NCI-H345 treated with DMSO at 0.1 percent for 48 hours (cell line): ENCODE measurements at regions not wholly inside any gene's neighbourhood (a gene's known extent, or its start where the extent isn't known, plus 50 kb on each side); places are given as distances from the start of the nearest gene placed in this dataset.

Experiments
- DNase-seq: peaks from one replicate; lab custom pipeline; 2025; ENCODE audit not compliant: unreplicated experiment; lab: John Stamatoyannopoulos, UW

DNA sequence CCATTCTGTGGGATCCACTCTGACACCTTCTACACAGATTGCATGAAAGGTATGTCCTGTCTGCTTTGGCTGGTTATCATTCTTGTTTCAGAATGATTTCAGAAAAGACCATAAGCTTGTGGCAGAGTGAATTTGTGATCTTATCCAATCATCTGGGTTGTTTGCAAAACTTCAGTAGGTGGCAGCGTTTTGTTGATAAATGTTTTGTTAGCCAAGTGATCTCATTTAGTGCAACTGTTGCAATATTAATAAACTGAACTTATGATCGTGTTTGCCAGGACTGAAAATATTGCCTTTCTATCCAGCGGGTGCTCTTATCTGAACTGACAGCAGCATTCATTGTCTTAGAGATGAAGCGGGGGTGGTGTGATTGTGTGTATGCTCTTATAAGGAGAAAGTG lies 613.2 kb upstream of the NOX3 start:
- no peak for DNase-seq

DNA sequence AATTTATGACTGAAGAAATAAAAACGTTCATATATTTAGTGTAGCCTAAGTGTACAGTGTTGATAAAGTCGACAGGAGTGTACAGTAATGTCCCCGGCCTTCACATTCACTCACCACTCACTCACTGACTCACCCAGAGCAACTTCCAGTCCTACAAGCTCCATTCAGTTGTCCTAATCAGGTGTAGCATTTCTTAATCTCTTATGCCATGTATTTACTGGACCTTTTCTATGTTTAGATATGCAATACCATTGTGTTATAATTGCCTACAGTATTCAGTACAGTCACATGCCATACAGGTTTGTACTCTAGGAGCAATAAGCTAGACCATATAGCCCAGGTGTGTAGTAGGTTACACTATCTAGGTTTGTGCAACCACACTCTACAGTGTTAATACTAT lies 610.2 kb upstream of the NOX3 start:
- DNase-seq: no peak

DNA sequence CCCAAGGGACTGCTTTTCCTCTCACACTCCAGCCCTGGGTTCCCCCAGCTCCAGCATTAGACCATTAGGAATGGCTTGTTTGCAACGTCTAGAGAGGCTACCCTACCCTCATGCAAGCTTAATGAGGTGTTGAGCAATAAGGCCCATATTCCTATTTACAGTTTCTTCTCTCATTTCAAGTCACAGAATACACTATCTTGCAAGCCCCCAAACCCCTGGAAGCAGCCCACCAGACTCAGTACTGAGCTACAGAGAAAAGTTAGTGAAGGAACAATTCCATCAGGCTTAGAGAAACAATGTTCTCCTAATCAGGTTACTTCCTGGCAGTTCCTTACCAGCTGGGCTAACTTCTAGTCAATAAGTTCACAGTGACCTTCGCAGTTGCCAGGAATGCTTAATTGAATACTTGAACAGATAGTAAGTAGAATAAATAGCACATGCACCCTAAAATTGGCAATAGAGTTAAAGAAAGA lies 606.5 kb upstream of the NOX3 start:
- no peak for DNase-seq

DNA sequence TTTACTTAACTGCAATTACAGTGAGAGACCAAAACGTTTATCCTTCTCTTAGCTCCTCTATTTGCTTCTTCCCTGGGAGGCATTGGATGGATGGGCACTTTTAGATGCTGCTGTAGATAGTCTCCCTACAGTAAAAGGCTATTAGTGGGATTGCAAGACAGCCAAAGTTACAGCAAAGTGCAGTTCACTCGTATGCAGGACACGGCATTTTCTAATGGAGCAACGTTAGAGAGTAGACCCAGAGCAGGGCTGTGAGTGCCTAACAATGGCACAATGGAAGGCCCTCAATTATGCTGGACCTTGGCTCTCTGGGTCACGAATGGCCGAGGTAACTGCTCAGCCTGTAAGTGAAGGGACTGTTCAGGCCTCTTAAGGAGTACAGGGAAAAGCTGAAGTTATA lies 605.8 kb upstream of the NOX3 start:
- DNase-seq: no peak

GRCh38 chr6:156060013-156060412 lies 604.4 kb upstream of the NOX3 start:
- DNase-seq: no peak

- no peak for DNase-seq
Measured at GRCh38 chr6:156058356-156058755, 602.7 kb upstream of the NOX3 start.

DNA sequence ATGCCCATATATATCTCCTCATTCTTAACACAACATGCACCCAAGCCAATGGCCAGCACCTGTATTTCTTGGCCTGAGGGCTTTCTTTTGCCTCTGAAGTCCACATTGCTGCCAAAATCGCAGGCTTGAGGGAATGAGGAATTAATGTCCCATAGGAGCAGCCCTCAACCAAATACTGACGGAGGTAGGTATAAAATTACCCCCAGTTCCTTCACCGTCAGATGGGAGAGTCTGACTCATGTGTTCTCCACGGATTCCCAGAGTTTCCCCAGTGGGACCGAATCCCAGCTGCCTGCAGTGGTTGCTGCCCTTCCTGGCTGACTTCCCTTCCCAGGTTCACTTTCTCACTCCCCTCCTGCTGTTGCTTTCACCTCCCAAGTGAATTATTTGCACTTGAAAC lies 602.2 kb upstream of the NOX3 start:
- DNase-seq: no peak

DNA sequence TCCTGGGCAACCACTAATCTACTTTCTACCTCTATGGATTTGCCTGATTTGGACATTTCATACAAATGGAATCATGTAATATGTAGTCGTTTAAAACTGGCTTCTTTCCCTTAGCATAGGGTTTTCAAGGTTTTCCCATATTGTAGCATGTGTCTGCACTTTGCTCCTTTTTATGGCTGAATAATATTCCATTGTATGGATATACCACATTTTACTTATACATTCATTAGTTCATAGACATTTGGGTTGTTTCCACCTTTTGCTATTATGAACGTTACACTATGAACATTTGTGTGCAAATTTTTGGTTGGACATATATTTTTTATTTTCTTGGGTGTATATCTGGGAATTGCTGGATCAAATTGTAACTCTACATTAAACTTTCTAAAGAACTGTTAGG lies 600.4 kb upstream of the NOX3 start:
- DNase-seq: no peak

- no peak for DNase-seq
Measured at GRCh38 chr6:156053626-156054025, 598.0 kb upstream of the NOX3 start.

DNA sequence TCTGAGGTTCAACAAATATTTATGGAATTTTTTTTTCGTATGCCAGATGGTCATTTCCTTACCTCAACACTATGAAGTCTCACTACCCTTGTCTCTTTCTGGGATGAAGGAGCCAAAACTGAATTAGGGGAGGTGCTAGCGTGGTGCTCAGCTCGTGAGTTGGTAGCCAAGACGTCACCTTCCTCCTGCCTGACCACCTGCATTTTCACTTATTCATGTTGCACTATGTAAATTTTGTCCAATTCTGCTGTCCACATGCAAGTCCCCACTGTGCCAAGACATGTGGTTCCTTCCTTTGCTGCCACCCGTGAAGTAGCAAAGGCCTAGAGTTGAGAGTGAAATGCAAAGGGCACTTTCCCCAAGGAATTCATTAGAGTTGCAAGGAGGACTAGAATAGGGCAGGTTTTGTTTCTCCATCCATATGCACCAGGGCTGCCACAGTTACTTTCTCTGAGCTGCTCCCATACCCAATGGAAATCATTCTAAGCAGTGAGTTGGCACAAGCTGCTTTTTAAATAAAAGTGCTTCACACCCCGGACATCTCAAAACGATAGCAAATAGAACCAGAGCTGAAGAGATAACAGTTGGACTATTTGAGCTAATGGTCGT lies 591.3 kb upstream of the NOX3 start:
- DNase-seq: no peak

GRCh38 chr6:156046268-156046665 lies 590.6 kb upstream of the NOX3 start:
- no peak for DNase-seq

DNA sequence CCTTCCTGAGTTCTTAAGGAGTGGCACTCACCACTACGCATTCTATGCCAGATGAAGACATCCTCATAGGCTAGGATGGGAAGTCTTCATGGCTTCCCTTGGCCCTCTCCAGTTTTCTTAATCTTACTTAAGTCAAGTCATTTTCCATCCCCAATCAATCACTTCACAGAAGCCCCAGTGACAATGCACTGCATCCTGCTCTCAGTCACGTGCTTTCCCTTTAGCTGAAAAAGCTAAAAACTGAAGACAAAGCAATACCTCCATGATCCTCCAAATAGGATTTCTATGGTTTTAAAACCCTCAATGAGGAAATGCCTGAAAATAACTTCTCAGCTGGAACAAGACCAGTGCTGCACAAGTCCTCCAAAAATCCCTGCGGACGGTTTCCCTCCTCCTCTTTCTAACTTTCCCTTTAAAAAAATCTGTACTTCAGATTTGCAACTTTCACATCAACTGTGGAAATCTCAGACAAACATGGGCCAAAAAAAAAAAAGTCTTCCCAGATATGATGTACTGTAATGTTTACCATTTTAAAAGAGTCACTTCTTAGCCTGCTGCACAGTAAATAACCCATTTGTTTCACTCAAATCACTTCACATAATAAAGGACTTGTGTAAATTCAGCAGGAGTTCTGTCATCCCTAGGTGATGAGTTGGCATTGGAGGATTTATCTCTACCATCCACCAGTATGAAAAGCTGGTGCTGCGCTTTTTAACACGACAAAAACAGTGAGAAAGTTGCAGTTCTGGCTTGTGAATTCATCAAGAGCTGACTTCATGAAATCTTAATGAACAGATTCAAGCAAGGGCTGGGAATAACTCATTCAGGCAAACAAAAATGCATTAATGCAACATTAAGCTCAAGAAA lies 590.0 kb upstream of the NOX3 start:
- DNase-seq: no peak

GRCh38 chr6:156033598-156033997 lies 578.0 kb upstream of the NOX3 start:
- DNase-seq: no peak

DNA sequence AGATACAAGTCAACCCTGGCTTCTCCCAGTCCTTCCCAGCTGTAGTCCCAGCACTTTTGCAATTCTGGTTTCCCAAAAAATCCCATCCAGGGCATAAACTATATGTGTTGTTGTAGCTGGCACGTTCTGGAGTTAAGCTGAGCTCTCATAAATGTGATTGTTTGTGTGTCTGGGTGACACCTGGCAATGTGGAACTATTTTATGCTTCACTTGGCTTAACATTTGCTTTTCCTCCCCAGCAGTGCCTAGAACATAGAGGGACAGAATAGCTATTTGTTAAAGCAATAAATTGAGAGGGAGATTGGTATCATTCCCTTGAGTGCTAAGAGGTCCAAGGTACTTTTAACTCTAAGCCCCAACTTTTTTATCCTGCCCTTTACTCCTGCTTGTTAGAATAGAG lies 575.9 kb upstream of the NOX3 start:
- no peak for DNase-seq

DNA sequence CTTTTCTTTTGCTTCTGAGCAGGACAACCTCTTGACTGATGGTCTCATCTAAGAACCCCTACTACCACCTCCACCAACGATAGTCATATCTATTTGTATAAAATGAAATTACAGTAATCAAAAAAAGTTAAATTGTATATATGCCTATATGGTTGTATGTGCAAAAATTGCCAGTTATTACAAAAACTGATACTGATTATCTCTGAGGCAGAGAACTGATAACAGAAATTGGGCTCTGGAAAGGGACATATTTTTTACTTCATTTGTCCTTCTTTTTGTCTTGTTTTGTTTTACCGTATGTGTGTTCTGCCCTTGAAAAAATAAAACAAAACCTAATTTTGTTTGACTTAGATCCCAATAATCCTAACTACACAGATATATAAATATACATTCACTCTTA lies 574.4 kb upstream of the NOX3 start:
- no peak for DNase-seq

- no peak for DNase-seq
Measured at GRCh38 chr6:156029286-156029985, 573.8 kb upstream of the NOX3 start.

DNA sequence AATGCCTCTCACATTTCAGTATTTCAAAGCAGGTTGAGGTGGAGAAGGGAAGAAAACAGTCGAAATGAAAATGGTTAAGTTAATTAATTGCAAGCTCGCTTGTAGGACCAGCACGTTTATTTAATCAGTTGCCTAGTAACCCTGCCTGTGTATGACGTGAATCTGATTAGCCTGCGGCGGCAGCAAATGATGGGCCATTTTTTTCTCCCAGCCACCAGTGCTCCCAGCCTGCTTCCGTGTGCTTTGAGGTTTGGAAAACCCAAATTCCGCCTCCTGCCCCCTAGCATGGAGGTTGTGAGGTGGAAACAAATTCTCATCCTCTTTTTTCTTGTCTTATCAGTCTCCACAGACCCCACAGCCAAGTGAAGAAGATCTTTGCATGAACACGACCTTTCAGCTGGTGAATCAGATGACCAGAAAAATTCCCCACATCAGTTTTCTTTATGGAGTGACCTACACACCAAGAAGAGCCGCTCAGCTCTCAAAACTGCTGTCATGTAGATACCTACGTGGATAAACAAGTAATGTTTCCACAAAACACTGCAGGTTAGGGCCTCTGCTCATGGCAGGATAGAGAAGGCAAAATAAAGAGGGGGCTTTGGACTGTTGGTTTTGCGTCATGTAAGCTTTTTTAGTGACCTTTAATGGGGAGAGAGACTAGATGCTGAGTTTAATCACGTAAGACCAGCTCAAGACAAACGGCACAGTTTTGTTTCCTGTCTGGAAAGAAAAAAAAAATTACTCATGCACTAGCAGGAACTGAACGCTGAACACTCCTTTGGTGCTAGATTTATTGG lies 572.9 kb upstream of the NOX3 start:
- no peak for DNase-seq

DNA sequence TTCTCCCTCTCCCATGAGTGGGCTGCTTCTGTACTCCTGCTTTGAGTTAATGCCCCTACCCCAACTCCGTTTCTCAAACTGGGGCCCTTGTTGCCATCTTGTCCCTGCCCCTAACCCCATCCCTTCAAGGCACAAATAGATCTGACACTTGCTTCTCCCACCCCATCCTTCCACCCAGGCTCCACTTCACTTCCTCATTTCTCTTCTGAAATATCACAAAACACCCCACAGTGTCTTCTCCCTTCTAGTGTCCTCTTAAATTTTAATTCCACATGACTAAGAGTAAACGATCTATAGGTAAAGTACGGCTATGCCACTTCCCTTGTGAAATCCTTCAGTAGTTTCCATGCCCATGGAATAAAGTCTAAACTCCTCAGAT lies 571.6 kb upstream of the NOX3 start:
- DNase-seq: no peak

DNA sequence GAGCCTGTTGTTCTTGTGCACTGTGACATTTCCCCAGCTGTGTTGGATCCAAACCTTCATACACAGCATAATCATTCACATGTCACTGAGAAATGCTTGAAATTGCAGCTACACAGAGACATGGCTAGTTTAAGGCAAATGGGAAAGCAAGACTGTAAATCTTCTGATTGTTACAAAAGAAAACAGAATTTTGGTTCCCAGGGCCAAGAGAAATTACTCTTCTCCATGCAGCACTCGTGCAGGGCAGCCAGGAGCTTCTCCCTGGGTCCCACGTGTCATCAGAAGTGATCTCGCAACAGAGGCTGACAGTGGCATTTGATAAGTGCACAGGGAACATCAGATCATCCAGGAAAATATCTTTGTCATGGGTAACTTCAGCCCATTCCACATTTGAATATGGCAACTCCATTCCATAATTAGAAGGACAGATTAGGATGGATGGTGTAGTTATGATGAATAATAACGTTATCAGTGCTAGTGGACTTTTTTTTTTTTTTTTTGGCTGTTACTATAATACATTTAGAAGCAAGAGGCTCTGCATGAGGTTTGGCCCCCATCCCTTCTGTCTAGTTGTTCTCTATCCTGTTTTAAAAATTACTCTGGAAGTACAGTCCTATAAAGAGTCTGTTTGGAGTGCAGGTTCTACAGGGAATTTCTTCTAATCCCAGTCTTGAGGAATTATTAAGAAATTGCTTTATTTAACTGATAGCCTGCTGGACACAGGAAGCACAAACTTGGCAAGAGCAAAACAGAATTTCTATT lies 571.0 kb upstream of the NOX3 start:
- no peak for DNase-seq

GRCh38 chr6:156024339-156024738 lies 568.7 kb upstream of the NOX3 start:
- DNase-seq: no peak
